NCI-H345 treated with DMSO at 0.1 percent for 48 hours (cell line): ENCODE measurements at regions not wholly inside any gene's neighbourhood (a gene's known extent, or its start where the extent isn't known, plus 50 kb on each side); places are given as distances from the start of the nearest gene placed in this dataset.
"Not testable (repeated sequence)": the region's sequence is repeated elsewhere in the genome, so short reads cannot be mapped to it uniquely, and the experiment has no call there.

Source experiments
- DNase-seq: peaks from one replicate; lab custom pipeline; 2025; ENCODE audit not compliant: unreplicated experiment; lab: John Stamatoyannopoulos, UW

- DNase-seq = no peak
Observed at GRCh38 chr6:94953867-94954631, 623.3 kb upstream of the MANEA start.

DNA sequence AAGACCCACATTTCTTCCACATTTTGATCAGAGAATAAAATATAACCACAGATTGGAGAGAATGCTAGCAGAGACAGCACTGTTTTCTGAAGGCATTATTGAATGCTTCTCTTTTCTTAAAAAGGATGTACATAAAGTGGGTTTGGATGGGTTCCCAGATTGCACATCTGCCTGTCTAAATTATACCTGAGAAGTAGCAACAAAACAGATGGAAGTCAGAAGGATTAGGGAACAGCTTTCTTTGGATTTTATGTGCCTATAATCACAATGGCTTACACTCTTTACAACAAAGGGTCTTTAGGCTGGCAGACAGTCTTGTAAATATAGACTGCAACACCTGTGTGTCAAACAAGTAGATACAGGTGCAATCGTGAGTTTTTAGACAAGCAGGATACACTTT, 622.2 kb upstream of the MANEA start:
- peak; percentile 76 for DNase-seq

- DNase-seq = no peak
Observed at GRCh38 chr6:94956910-94957309, 620.4 kb upstream of the MANEA start.

GRCh38 chr6:94964703-94965102, 612.6 kb upstream of the MANEA start:
- not testable (repeated sequence) for DNase-seq

DNA sequence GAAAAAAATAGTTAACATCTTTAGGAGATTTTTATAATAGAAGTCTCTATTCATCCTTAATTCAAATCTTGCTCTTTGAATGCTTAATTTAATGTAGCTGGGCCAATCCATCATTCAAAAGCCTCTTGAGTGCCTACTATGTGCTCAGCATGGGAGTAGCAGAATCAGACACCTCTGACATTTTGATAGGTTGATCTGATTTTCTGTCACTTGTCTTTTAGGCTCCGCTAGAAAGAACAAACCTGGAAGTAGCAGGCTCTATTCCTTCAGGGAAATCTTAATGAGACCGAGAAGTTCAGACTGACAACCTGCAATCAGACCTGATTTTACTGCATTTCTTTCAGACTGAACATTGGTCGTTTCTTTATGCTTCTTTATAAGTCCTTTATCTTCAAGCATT, 588.6 kb upstream of the MANEA start:
- no peak for DNase-seq

- no peak for DNase-seq
Observed at GRCh38 chr6:95017922-95018321, 559.4 kb upstream of the MANEA start.
